HEK293T (cell line): ENCODE measurements at regions not wholly inside any gene's neighbourhood (a gene's known extent, or its start where the extent isn't known, plus 50 kb on each side); places are given as distances from the start of the nearest gene placed in this dataset.

Experiments
- BHLHE40 ChIP-seq: fragments of 450-650 bp; IDR thresholded peaks from 2 replicates; pipeline ENCODE4 v1.6.1; 2016; ENCODE audit warnings: mild to moderate bottlenecking, moderate library complexity, borderline replicate concordance
- FOXA1 ChIP-seq: fragments of 450-650 bp; IDR thresholded peaks from 2 replicates; pipeline ENCODE4 v1.6.1; 2016; ENCODE audit warnings: mild to moderate bottlenecking
- FOXK2 ChIP-seq: fragments of 450-650 bp; IDR thresholded peaks from 2 replicates; pipeline ENCODE4 v1.6.1; 2016; ENCODE audit warnings: mild to moderate bottlenecking
- FOXM1 ChIP-seq: fragments of 450-650 bp; IDR thresholded peaks from 2 replicates; pipeline ENCODE4 v1.6.1; 2017; ENCODE audit warnings: mild to moderate bottlenecking, borderline replicate concordance
- NFRKB ChIP-seq: fragments of 450-650 bp; IDR thresholded peaks from 2 replicates; pipeline ENCODE4 v1.6.1; 2016; ENCODE audit warnings: mild to moderate bottlenecking, moderate library complexity
- PKNOX1 ChIP-seq: fragments of 450-650 bp; IDR thresholded peaks from 2 replicates; pipeline ENCODE4 v1.6.1; 2016
- SP1 ChIP-seq: fragments of 450-650 bp; IDR thresholded peaks from 2 replicates; pipeline ENCODE4 v1.6.1; 2017
- SUZ12 ChIP-seq: fragments of 450-650 bp; IDR thresholded peaks from 2 replicates; pipeline ENCODE4 v1.6.1; 2016; ENCODE audit warnings: mild to moderate bottlenecking
- TARDBP ChIP-seq: fragments of 450-650 bp; IDR thresholded peaks from 2 replicates; pipeline ENCODE4 v1.6.1; 2016
- ZNF384 ChIP-seq: fragments of 450-650 bp; IDR thresholded peaks from 2 replicates; pipeline ENCODE4 v1.6.1; 2016

DNA sequence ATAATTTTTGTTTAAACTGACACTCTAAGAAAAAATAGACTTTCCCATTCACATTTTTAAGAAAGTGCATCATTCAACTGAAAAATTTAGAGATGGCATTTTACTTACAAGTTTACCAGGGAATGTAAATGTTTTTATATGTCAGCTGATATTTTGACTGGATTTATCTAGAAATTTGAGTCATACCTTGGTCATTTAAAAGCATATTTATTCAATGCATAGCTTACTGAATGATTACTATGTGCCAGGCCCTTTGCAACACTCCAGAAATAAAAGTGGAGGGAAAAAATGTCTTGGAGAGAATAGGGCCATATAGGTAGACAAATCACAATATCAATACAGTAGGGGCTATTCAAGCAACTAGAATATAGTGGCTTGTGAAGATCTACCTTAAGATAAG, 98.4 kb upstream of the FAM3C start:
- TF ChIP-seq SP1 (no peak), NFRKB (no peak), FOXK2 (no peak), ZNF384 (no peak), BHLHE40 (no peak), FOXA1 (no peak), TARDBP (no peak), FOXM1 (no peak), PKNOX1 (no peak), SUZ12 (no peak)
